Prostate gland (tissue), 2 donors: ENCODE measurements at regions not wholly inside any gene's neighbourhood (a gene's known extent, or its start where the extent isn't known, plus 50 kb on each side); places are given as distances from the start of the nearest gene placed in this dataset.

Experiments used
- DNase-seq: peaks from one replicate; pipeline ENCODE4 v3.0.0-alpha.2; 2019; ENCODE audit warnings: low spot score
- H3K27ac ChIP-seq, 2 donors: fragments of 200-600 bp; sonication (generic); 2 replicates each; pipeline ENCODE4 v1.5.1; 2017 to 2019
- H3K27me3 ChIP-seq: fragments of 200-600 bp; sonication (generic); replicated peaks from 2 replicates; pipeline ENCODE4 v1.5.1; 2019; ENCODE audit not compliant: insufficient read depth
- H3K36me3 ChIP-seq, 2 donors: fragments of 200-600 bp; sonication (generic); 1 replicate in 1 of 2; 2 replicates in 1 of 2; pipeline versions ENCODE4 v1.5.1 to v1.8.1; 2017 to 2019
- H3K4me1 ChIP-seq: fragments of 200-600 bp; sonication (generic); replicated peaks from 2 replicates; pipeline ENCODE4 v1.5.1; 2019
- H3K4me3 ChIP-seq, 2 donors: fragments of 200-600 bp; sonication (generic); 2 replicates each; pipeline ENCODE4 v1.5.1; 2017 to 2019
- H3K9me3 ChIP-seq: fragments of 200-600 bp; sonication (generic); 2 replicates; pipeline ENCODE4 v1.5.1; 2017
- POLR2A ChIP-seq: fragments of 450-650 bp; IDR thresholded peaks from one replicate; pipeline ENCODE4 v1.6.1; 2016; ENCODE audit warnings: antibody characterized with exemption, mild to moderate bottlenecking
- POLR2AphosphoS5 ChIP-seq: sonication (generic); formaldehyde crosslinking; IDR thresholded peaks from one replicate; pipeline ENCODE4 v1.6.1; 2017; ENCODE audit warnings: antibody characterized with exemption
- WGBS: methylation state at CpG from one replicate; pipeline ENCODE4 v1.1.5; 2018; 5-methylcytosine and 5-hydroxymethylcytosine counted together
- intact Hi-C: fragments of 100-400 bp; cut with DNase I; formaldehyde crosslinking; loops from one replicate; pipeline ENCODE4 v1.14.2; 2022
- TF ChIP-seq, protein P1 (sequence below), 4 experiments: fragments of 200-600 bp in 2 of 4; fragments of 450-650 bp in 2 of 4; sonication (generic) in 2 of 4; IDR thresholded peaks; 1 replicate in 3 of 4; 2 replicates in 1 of 4; pipeline ENCODE4 v1.5.1; 2016 to 2019; ENCODE audit warnings: antibody characterized with exemption in 4 of 4, mild to moderate bottlenecking in 2 of 4, moderate library complexity in 2 of 4

DNA sequence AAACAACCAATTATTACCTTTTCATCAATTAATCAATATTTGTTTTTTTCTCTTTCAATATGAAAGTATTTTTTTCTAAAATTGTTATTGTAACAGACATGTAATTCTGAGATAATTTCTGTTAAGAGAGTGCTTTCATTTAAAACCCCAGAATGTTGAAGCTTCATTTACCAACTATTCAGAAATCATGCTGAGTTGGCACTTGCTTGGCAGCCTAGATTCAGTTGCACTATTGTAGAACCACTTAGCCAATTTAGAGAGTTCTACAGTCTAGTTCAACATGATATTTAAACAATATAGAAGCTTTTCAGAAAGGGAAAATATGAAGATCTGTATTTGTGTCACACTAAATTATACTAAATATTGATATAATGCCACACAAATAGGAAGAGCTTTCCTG lies 56.1 kb upstream of the NKAIN2 start:
- no peak overlapping the region for H3K4me3 ChIP-seq
- TF ChIP-seq, protein P1, sequence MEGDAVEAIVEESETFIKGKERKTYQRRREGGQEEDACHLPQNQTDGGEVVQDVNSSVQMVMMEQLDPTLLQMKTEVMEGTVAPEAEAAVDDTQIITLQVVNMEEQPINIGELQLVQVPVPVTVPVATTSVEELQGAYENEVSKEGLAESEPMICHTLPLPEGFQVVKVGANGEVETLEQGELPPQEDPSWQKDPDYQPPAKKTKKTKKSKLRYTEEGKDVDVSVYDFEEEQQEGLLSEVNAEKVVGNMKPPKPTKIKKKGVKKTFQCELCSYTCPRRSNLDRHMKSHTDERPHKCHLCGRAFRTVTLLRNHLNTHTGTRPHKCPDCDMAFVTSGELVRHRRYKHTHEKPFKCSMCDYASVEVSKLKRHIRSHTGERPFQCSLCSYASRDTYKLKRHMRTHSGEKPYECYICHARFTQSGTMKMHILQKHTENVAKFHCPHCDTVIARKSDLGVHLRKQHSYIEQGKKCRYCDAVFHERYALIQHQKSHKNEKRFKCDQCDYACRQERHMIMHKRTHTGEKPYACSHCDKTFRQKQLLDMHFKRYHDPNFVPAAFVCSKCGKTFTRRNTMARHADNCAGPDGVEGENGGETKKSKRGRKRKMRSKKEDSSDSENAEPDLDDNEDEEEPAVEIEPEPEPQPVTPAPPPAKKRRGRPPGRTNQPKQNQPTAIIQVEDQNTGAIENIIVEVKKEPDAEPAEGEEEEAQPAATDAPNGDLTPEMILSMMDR (IDR thresholded peaks at IDR 0.05) = no peak
- TF ChIP-seq POLR2A = no peak
- no peak for TF ChIP-seq POLR2AphosphoS5
- no peaks in the 10 kb centered on the region for H3K36me3 ChIP-seq
- no peaks in the 10 kb centered on the region for H3K9me3 ChIP-seq
- no peaks in the 10 kb centered on the region for H3K4me1 ChIP-seq
- no peak overlapping the region for H3K27ac ChIP-seq
- no peaks in the 10 kb centered on the region for H3K27me3 ChIP-seq
- intact Hi-C loops = no loop called here
- no peak for DNase-seq

DNA sequence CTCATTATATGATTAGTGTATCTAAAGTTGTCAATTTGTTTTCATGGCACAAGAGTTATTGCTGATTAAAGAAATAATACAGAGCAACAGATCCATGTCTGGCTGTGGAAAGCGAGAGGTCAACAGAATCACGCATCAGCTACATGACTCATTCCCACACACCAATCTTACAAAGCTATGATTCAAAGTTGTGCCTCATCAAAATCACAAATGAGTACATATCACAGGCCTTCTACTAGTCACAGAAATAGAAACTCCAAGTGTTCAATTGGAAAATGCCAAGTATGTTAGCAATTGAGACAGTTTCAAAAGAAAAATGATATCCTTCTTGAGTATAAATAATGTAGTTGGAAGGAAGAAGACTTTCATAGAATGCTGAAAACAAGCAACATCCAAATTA lies 57.8 kb upstream of the NKAIN2 start:
- Histone ChIP-seq H3K9me3 (no peaks in the 10 kb centered on the region), H3K4me3 (no peak overlapping the region), H3K36me3 (no peaks in the 10 kb centered on the region), H3K27me3 (no peaks in the 10 kb centered on the region), H3K27ac (no peak overlapping the region), H3K4me1 (no peaks in the 10 kb centered on the region)
- no peak for TF ChIP-seq POLR2AphosphoS5
- no peak for TF ChIP-seq POLR2A
- TF ChIP-seq, protein P1 (IDR thresholded peaks at IDR 0.05) = no peak
- WGBS = 94% methylated on average over 2 of the region's 2 CpGs
- no peak for DNase-seq
- intact Hi-C loops = no loop called here

DNA sequence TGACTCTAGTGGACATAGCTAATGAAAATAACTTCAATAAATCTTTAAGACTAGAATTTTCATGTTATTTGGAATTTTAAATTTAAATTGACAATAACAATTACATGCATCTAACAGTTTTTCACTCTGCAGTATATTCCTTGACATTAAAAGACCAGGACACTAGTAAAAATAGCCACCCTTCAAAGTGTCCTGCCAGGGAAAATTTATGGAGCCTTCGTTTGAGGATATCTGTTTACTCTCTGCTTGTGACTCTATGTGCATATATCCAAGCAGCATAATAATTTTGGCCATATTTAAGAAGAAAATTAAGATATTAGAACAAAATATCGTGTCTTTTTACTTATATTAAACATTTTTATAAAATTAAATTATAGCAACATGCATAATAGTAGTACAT lies 58.8 kb upstream of the NKAIN2 start:
- no peaks in the 10 kb centered on the region for H3K36me3 ChIP-seq
- WGBS = 44% methylated on average over 2 of the region's 2 CpGs
- TF ChIP-seq POLR2AphosphoS5 = no peak
- TF ChIP-seq POLR2A = no peak
- TF ChIP-seq, protein P1 (IDR thresholded peaks at IDR 0.05) = no peak
- intact Hi-C loops = no loop called here
- DNase-seq = no peak
- H3K4me3 ChIP-seq = no peak overlapping the region
- no peaks in the 10 kb centered on the region for H3K27me3 ChIP-seq
- no peak overlapping the region for H3K27ac ChIP-seq
- no peaks in the 10 kb centered on the region for H3K9me3 ChIP-seq
- H3K4me1 ChIP-seq = no peaks in the 10 kb centered on the region

DNA sequence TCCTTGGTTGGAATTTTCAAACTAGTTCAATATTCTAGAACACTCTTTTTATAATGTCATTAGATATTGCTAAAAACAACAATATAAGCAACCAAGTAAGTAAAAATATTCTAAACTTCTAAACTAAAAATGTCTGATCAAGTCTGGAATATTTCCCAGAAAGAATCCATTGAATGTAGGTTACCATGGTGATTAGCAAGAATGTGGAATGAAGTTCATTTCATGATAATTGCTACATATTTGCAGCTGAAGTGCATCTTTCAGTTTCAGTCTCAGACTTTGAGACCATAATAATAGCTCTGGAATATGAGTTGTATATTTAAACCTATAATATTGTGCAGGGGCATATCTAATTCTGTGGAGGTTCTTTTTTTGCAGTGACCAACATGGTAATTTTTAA lies 61.0 kb upstream of the NKAIN2 start:
- H3K27me3 ChIP-seq = no peaks in the 10 kb centered on the region
- no peak for DNase-seq
- H3K4me3 ChIP-seq = no peak overlapping the region
- no peak overlapping the region for H3K27ac ChIP-seq
- TF ChIP-seq, protein P1 (IDR thresholded peaks at IDR 0.05) = no peak
- TF ChIP-seq POLR2A = no peak
- TF ChIP-seq POLR2AphosphoS5 = no peak
- H3K9me3 ChIP-seq = no peaks in the 10 kb centered on the region
- intact Hi-C loops = no loop called here
- no peaks in the 10 kb centered on the region for H3K4me1 ChIP-seq
- no peaks in the 10 kb centered on the region for H3K36me3 ChIP-seq

DNA sequence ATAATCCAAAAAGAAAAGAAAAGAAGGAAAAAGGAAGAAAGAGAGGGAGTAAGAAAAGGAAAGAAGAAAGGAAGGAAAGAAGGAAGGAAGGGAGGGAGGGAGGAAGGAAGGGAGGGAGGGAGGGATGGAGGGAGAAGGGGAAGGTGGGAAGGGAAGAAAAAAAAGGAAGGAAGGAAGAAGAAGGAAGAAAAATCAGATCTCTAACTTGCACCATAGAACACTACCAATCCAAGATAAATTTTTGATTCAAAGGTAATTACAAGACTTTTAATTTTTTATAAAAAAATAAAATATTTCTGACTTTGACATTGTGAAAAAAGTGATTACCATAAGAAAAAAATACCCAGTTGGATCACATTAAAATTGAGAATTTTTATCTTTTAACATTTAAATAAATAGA lies 70.5 kb upstream of the NKAIN2 start:
- DNase-seq = no peak
- H3K27ac ChIP-seq = no peak overlapping the region
- TF ChIP-seq, protein P1 (IDR thresholded peaks at IDR 0.05) = no peak
- TF ChIP-seq POLR2AphosphoS5 (no peak), POLR2A (no peak)
- H3K4me3 ChIP-seq = no peak overlapping the region
- no peaks in the 10 kb centered on the region for H3K27me3 ChIP-seq
- H3K36me3 ChIP-seq = no peaks in the 10 kb centered on the region
- H3K4me1 ChIP-seq = no peaks in the 10 kb centered on the region
- intact Hi-C loops = no loop called here
- no peaks in the 10 kb centered on the region for H3K9me3 ChIP-seq
